NAMALWA (cell line): ENCODE measurements at regions not wholly inside any gene's neighbourhood (a gene's known extent, or its start where the extent isn't known, plus 50 kb on each side); places are given as distances from the start of the nearest gene placed in this dataset.

Experiments
- DNase-seq: peaks from one replicate; pipeline ENCODE4 v3.0.0-alpha.2; 2015; ENCODE audit warnings: low spot score

GRCh38 chr2:7209757-7210555, 292.7 kb downstream of the RNF144A start:
- DNase-seq, result no peak

GRCh38 chr2:7210712-7211111, 293.5 kb downstream of the RNF144A start:
- DNase-seq, result no peak

GRCh38 chr2:7225848-7226247, 308.6 kb downstream of the RNF144A start:
- no peak for DNase-seq

GRCh38 chr2:7226501-7226900, 309.3 kb downstream of the RNF144A start:
- no peak for DNase-seq

- DNase-seq, result no peak
Observed at GRCh38 chr2:7233126-7233525, 315.9 kb downstream of the RNF144A start.

- DNase-seq, result no peak
Observed at GRCh38 chr2:7237466-7237865, 320.3 kb downstream of the RNF144A start.

- no peak for DNase-seq
Observed at GRCh38 chr2:7239078-7239477, 321.9 kb downstream of the RNF144A start.

GRCh38 chr2:7241041-7241745, 324.0 kb downstream of the RNF144A start:
- DNase-seq, result no peak

GRCh38 chr2:7242189-7242867, 325.1 kb downstream of the RNF144A start:
- peak; percentile 2 for DNase-seq

- DNase-seq, result no peak
Observed at GRCh38 chr2:7243276-7243675, 326.1 kb downstream of the RNF144A start.

- no peak for DNase-seq
Observed at GRCh38 chr2:7256377-7256776, 339.2 kb downstream of the RNF144A start.

GRCh38 chr2:7262727-7263126, 345.5 kb downstream of the RNF144A start:
- no peak for DNase-seq

GRCh38 chr2:7264791-7265190, 347.6 kb downstream of the RNF144A start:
- DNase-seq, result no peak

- no peak for DNase-seq
Observed at GRCh38 chr2:7265286-7265685, 348.1 kb downstream of the RNF144A start.

- no peak for DNase-seq
Observed at GRCh38 chr2:7269106-7269643, 352.0 kb downstream of the RNF144A start.

GRCh38 chr2:7270011-7270431, 352.8 kb downstream of the RNF144A start:
- no peak for DNase-seq

- no peak for DNase-seq
Observed at GRCh38 chr2:7272210-7272609, 355.0 kb downstream of the RNF144A start.

- DNase-seq, result no peak
Observed at GRCh38 chr2:7278984-7279383, 361.8 kb downstream of the RNF144A start.

- DNase-seq, result no peak
Observed at GRCh38 chr2:7279421-7279949, 362.3 kb downstream of the RNF144A start.

- DNase-seq, result no peak
Observed at GRCh38 chr2:7280790-7281189, 363.6 kb downstream of the RNF144A start.

- DNase-seq, result no peak
Observed at GRCh38 chr2:7281231-7282201, 364.3 kb downstream of the RNF144A start.
